ENCODE measurements at regions not wholly inside any gene's neighbourhood (a gene's known extent, or its start where the extent isn't known, plus 50 kb on each side); places are given as distances from the start of the nearest gene placed in this dataset.

GRCh38 chr6:156098839-156099238 is 643.2 kb upstream of the NOX3 start:
- no peak for TF ChIP-seq EP300 (IDR thresholded peaks at IDR 0.05)
- no peak for TF ChIP-seq POLR2A (IDR thresholded peaks at IDR 0.05; ENCODE audit: low read depth)
- TF ChIP-seq POLR2AphosphoS5 (IDR thresholded peaks at IDR 0.05): no peak
- TF ChIP-seq, protein P1, sequence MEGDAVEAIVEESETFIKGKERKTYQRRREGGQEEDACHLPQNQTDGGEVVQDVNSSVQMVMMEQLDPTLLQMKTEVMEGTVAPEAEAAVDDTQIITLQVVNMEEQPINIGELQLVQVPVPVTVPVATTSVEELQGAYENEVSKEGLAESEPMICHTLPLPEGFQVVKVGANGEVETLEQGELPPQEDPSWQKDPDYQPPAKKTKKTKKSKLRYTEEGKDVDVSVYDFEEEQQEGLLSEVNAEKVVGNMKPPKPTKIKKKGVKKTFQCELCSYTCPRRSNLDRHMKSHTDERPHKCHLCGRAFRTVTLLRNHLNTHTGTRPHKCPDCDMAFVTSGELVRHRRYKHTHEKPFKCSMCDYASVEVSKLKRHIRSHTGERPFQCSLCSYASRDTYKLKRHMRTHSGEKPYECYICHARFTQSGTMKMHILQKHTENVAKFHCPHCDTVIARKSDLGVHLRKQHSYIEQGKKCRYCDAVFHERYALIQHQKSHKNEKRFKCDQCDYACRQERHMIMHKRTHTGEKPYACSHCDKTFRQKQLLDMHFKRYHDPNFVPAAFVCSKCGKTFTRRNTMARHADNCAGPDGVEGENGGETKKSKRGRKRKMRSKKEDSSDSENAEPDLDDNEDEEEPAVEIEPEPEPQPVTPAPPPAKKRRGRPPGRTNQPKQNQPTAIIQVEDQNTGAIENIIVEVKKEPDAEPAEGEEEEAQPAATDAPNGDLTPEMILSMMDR (IDR thresholded peaks at IDR 0.05): no peak

All from esophagus muscularis mucosa (tissue), 4 donors.